CD4-positive, alpha-beta T cell treated with Interleukin-21 for 1 hour (primary cell): ENCODE measurements at regions not wholly inside any gene's neighbourhood (a gene's known extent, or its start where the extent isn't known, plus 50 kb on each side); places are given as distances from the start of the nearest gene placed in this dataset.

ENCODE experiments used
- DNase-seq: peaks from one replicate; pipeline ENCODE4 v3.0.0-alpha.2; 2020

GRCh38 chr5:2656206-2656605 is 95.3 kb downstream of the IRX2 start:
- no peak for DNase-seq

- no peak for DNase-seq
Observed at GRCh38 chr5:2653991-2654390, 97.5 kb downstream of the IRX2 start.

- no peak for DNase-seq
Observed at GRCh38 chr5:2651116-2651515, 100.4 kb downstream of the IRX2 start.

- DNase-seq = no peak
Observed at GRCh38 chr5:2642684-2643345, 108.7 kb downstream of the IRX2 start.

GRCh38 chr5:2640717-2641116 is 110.8 kb downstream of the IRX2 start:
- DNase-seq = no peak

GRCh38 chr5:2639425-2639824 is 112.1 kb downstream of the IRX2 start:
- no peak for DNase-seq

- DNase-seq = no peak
Observed at GRCh38 chr5:2634399-2635176, 116.9 kb downstream of the IRX2 start.

GRCh38 chr5:2633992-2634391 is 117.5 kb downstream of the IRX2 start:
- no peak for DNase-seq

GRCh38 chr5:2631758-2632157 is 119.7 kb downstream of the IRX2 start:
- no peak for DNase-seq

- DNase-seq = no peak
Observed at GRCh38 chr5:2629045-2629444, 122.4 kb downstream of the IRX2 start.

GRCh38 chr5:2627867-2628266 is 123.6 kb downstream of the IRX2 start:
- DNase-seq = no peak

GRCh38 chr5:2626572-2626971 is 124.9 kb downstream of the IRX2 start:
- DNase-seq = no peak

- no peak for DNase-seq
Observed at GRCh38 chr5:2622866-2623265, 128.6 kb downstream of the IRX2 start.

- DNase-seq = no peak
Observed at GRCh38 chr5:2621631-2622030, 129.8 kb downstream of the IRX2 start.

GRCh38 chr5:2619216-2619615 is 132.3 kb downstream of the IRX2 start:
- no peak for DNase-seq

GRCh38 chr5:2617461-2617860 is 134.0 kb downstream of the IRX2 start:
- DNase-seq = no peak

GRCh38 chr5:2615917-2616316 is 135.6 kb downstream of the IRX2 start:
- no peak for DNase-seq

GRCh38 chr5:2614571-2614970 is 136.9 kb downstream of the IRX2 start:
- DNase-seq = no peak

- no peak for DNase-seq
Observed at GRCh38 chr5:2611659-2612058, 139.8 kb downstream of the IRX2 start.

- no peak for DNase-seq
Observed at GRCh38 chr5:2610986-2611385, 140.5 kb downstream of the IRX2 start.

GRCh38 chr5:2608391-2608790 is 143.1 kb downstream of the IRX2 start:
- no peak for DNase-seq

GRCh38 chr5:2607598-2607997 is 143.9 kb downstream of the IRX2 start:
- no peak for DNase-seq

GRCh38 chr5:2603272-2603575 is 148.3 kb downstream of the IRX2 start:
- no peak for DNase-seq

- DNase-seq = no peak
Observed at GRCh38 chr5:2602451-2603271, 148.8 kb downstream of the IRX2 start.
